Nucleus accumbens (tissue), 56 donors: ENCODE measurements at regions not wholly inside any gene's neighbourhood (a gene's known extent, or its start where the extent isn't known, plus 50 kb on each side); places are given as distances from the start of the nearest gene placed in this dataset.

Source experiments
- DNase-seq, 56 donors: peaks; one replicate each; lab custom pipeline; 2025; lab: John Stamatoyannopoulos, UW

DNA sequence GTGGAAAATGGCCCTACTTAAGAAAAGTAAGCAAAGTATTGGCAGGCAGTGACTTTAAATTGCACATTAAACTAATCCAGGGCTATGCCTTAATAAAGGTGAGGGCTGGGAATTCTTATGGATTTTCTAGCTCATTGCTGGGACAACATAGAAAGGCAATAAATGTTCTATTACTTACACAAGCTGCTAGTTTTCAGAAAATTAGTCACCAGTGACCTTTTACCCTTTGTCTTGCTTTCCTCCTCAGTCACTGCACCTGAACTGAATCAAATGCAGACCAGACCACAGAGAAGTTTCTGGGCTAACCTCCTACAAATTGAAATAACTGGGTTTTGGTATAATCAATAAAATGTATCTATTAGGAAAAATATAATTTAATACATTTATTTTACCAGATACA is 694.4 kb upstream of the FAM241A start:
- no peak for DNase-seq

- no peak for DNase-seq
Measured at GRCh38 chr4:111453216-111453615, 692.0 kb upstream of the FAM241A start.

DNA sequence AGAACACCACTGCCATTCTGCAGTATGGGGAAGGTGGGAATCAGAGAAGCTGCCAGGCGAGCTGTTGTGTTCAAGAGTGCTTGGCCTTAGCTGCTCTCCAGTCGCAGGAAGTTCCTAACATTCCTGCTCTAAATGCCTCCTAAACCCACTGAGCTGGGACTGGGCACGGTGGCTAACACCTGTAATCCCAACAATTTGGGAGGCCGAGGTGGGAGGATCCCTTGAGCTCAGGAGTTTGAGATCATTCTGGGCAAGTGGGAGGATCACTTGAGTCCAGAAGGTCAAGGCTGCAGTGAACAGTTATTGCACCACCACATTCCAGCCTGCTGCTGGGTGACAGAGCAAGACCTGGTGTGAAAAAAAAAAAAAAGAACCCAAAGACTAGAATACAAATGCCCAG is 690.3 kb upstream of the FAM241A start:
- DNase-seq, result no peak

DNA sequence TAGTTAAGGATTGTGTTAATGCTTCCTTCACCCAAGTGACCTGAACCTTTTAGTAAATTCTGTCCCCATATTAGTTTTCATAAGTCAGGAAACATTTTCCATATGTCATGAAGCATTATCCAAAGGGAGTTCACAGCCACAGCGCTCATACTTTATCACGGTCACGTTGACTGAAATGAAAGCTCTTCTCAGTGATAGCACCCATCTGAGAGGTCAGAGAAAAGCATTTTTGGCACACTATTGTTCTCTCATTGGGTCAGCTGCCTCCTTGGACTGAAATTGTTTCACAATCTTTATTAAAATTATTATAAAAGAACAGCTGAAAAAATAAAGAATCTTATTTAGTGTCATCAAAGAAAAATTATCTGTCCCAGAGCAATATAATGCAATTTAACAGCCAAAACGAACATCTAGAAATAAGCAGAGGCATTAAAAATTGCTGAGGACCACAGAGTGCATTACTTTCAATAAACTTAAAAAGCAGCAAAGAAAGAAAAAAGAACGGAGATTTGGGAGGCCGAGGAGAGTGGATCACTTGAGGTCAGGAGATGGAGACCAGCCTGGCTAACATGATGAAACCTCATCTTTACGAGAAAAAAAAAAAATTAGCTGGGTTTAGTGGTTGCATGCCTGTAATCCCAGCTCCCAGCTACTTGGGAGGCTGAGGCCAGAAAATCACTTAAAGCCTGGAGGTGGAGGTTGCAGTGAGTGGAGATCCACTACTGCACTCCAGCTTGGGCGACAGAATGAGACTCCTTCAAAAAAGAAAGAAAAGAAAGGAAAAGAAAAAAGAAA is 680.8 kb upstream of the FAM241A start:
- no peak for DNase-seq

DNA sequence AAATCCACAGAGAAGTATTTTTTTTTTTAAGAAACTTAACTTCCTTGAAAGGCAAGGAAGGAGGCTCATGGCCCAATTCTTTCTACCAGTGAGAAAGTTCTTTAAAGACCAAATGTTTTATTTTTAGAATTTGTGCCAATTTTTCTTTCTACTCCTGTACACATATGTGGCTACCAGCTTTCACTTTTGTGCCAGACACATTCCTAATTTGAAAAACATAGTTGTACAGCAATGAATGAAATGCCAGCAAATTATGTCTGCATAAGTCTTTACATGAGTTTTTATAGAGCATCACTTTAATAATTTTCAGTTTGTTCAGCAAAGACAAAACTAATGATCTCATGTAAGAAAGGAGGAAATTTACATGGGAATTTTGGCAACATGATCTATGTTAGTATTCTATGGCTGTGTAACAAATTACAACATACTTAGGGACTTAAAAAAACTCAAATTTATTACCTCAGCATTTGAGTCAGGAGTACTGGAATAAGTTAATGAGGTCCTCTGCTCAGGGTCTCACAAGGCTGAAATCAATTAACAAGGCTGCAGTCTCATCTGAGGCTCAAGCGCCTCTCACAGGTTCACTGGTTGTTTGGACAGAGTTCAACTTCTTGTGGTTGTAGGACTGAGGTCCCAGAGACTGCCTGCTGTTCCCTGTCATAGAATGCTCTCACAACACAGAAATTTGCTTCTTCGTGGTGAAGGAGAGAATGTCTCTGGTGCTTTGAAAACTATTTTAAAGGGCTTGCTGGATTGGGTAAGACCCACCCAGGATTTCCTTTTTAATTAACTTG is 678.2 kb upstream of the FAM241A start:
- no peak for DNase-seq

GRCh38 chr4:111475001-111475400 is 670.3 kb upstream of the FAM241A start:
- DNase-seq, result peak in 25 of 56 donors; percentile 0 to 30 (median 5)

DNA sequence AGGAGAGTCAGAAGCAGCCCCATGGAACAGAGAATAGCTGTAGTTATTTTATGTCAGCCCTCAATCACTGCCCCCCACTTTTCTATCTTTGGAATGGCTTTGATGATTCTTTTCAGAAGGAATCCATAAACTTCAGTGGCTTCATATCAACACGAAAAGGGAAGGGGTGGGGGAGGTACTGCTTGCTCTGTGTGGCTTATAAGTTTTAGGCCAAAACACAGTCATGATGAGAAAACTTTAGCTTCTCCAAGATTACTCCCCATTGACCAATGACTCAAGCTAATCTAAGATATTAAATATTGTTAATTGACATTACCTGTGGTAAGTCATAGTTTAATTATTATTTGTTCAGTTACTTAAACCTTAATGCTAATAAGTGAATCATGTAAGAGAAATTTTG is 669.6 kb upstream of the FAM241A start:
- DNase-seq, result no peak

- no peak for DNase-seq
Measured at GRCh38 chr4:111480510-111480909, 664.7 kb upstream of the FAM241A start.

GRCh38 chr4:111483375-111484169 is 661.7 kb upstream of the FAM241A start:
- no peak for DNase-seq

DNA sequence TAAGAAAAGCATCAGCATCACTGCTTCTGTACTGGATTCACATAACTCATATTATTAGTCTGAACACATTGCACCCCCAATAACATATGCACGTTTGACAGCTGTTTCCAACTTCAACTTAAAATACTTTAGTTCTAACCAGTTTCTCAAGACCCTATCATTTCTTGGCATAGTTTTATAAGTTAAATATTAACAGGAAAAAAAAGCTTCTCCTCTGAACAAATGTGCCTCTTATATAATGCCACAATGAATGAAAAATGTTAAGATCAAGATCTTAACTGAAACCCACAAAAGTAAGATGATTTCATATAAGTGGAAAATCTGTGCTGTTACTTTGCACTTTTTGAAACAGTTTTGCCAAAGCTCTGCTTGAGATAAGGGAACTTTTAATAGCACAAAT is 652.8 kb upstream of the FAM241A start:
- no peak for DNase-seq

- no peak for DNase-seq
Measured at GRCh38 chr4:111494471-111494870, 650.8 kb upstream of the FAM241A start.

- DNase-seq, result no peak
Measured at GRCh38 chr4:111494971-111495370, 650.3 kb upstream of the FAM241A start.

GRCh38 chr4:111499291-111499690 is 646.0 kb upstream of the FAM241A start:
- DNase-seq, result no peak

DNA sequence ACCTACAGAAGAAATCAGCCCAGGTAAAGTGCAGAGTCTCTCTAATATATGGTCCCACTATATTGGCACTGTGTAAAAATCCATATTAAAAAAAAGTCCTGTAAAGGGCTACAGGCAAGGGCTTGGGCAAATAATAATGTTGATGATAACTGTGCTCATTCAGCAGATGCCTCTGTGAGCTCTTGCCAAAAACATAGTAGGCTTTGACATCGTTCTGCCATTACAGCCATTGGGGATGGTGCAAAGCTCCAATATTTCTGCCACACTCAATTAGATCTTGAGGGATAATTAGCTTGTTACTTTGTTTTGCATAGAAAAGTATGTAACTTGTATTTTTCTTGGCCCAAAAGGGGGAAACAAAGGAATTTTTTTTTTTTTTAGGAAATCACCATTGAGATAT is 645.5 kb upstream of the FAM241A start:
- no peak for DNase-seq

- DNase-seq, result no peak
Measured at GRCh38 chr4:111500858-111501257, 644.4 kb upstream of the FAM241A start.

DNA sequence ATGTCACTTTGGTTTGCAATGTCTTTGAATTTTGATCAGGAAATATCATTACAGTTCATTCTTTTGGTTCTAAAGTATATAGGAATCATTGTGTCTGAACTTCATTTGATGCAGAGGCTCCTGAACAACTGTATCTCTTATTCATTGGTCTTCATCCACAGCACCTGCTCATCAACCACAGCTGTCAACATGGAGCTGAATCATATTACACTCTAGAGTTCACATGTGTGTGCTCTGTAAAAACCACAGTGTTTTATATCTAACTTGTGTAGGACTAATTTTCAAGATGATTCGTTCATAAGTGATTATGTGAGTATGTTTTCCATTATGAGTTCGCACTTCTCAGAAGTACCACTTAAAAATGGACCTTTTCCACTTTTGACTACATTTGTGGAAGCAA is 643.3 kb upstream of the FAM241A start:
- no peak for DNase-seq

- DNase-seq, result no peak
Measured at GRCh38 chr4:111502626-111503025, 642.6 kb upstream of the FAM241A start.

DNA sequence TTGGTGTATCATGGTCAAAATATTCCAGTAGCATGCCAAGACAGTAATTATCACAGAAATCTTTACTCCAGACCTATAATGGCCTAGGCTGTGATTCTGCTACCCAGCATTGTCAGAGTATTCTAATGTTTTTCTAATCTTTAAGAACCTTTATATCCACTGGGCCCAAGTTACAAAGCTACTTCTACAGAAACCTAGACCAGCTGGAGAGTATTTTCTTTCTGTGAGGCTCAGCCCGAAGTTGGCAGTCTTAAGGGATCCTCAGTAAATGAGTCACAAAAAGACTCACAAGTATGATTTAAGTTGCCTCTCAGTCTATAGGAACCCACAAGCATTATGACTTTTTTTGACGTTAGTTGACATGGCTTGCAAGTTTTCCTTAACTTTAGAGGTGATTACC is 638.5 kb upstream of the FAM241A start:
- no peak for DNase-seq

DNA sequence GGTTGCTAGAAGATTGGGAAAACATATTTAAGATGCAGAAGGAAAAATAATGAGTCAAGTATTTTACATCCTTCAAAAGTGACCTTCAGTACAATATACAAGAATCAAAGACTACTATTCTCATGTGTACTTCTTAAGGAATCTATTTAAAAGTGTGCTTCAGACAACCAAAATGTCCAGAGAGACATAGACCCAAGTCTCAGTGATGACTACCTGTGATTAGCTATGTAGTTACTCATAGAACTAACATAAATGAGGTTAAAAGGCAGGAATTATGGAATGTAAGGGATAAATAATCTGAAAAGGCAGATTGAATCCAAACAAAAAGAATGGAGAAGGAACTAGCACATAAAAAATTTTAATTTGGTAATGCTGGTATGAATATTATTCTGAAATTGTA is 634.7 kb upstream of the FAM241A start:
- no peak for DNase-seq

DNA sequence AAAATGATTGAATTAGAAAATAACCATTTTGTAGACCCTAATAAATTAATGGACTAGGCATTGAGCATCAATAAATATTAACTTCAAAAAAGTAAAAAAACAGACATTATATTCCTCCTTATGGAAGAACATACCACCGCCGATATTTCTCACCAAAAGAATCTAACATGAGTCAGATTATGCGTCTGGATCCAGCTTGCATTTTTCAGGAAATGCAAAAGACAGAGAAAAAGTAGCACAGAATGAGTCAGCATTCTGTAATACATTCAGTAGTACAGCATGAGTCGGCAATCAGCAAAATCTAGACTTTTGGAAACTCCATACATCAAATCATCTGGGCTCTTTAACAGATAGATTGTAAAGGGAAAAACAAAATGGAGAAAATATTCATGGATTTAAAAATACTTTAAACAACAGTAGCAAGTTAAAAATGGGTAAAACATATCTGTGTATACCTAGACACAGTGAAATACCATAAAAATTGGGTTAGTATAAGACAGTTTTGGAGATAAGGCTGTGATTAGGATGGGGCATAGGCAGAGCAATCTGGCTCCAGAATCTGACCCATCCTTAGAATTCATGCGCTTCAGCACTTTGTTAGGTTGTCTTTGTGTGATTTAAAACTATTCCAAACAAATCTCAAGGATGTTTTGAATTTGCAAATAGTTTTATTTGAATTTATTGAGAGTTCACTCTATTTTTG is 633.0 kb upstream of the FAM241A start:
- no peak for DNase-seq

- no peak for DNase-seq
Measured at GRCh38 chr4:111519683-111520082, 625.6 kb upstream of the FAM241A start.
